ENCODE measurements at regions not wholly inside any gene's neighbourhood (a gene's known extent, or its start where the extent isn't known, plus 50 kb on each side); places are given as distances from the start of the nearest gene placed in this dataset.

- 43 to 44% methylated on average over 7 of the region's 7 CpGs for WGBS, 2 donors
- H3K4me3 ChIP-seq: no peak overlapping the region
- intact Hi-C loops (cut with DNase I): loop anchor here (10.0 kb wide), 1 partner anchor 68 kb away; no protein-coding TSS in a partner anchor
- ATAC-seq (no peak), DNase-seq (no peak)
- TF ChIP-seq POLR2A (IDR thresholded peaks at IDR 0.05) (no peak), CTCF (IDR thresholded peaks at IDR 0.05) (no peak)
- H3K4me1 ChIP-seq: no peaks in the 10 kb centered on the region
- H3K36me3 ChIP-seq (replicated peaks in 1 of 2; ENCODE audit: insufficient read depth in 1 of 2, low read depth in 2 of 2): no peaks in the 10 kb centered on the region
- H3K27ac ChIP-seq: no peak overlapping the region
- no peaks in the 10 kb centered on the region for H3K27me3 ChIP-seq
- no peaks in the 10 kb centered on the region for H3K9me3 ChIP-seq
Observed at GRCh38 chr10:62732841-62733653, 71.5 kb upstream of the ADO start.

GRCh38 chr10:62733654-62734293, 70.7 kb upstream of the ADO start:
- no peaks in the 10 kb centered on the region for H3K27me3 ChIP-seq
- intact Hi-C loops (cut with DNase I): loop anchor here (10.0 kb wide), 1 partner anchor 69 kb away; no protein-coding TSS in a partner anchor
- DNase-seq (no peak), ATAC-seq (no peak)
- no peaks in the 10 kb centered on the region for H3K9me3 ChIP-seq
- H3K4me3 ChIP-seq: no peak overlapping the region
- 69% methylated on average over 4 of the region's 4 CpGs for WGBS, 2 donors
- H3K27ac ChIP-seq: no peak overlapping the region
- no peaks in the 10 kb centered on the region for H3K4me1 ChIP-seq
- no peaks in the 10 kb centered on the region for H3K36me3 ChIP-seq (replicated peaks in 1 of 2; ENCODE audit: insufficient read depth in 1 of 2, low read depth in 2 of 2)
- no peak for TF ChIP-seq POLR2A (IDR thresholded peaks at IDR 0.05)
- no peak for TF ChIP-seq CTCF (IDR thresholded peaks at IDR 0.05)

GRCh38 chr10:62734781-62735463, 69.6 kb upstream of the ADO start:
- 67 to 69% methylated on average over 7 of the region's 7 CpGs for WGBS, 2 donors
- Histone ChIP-seq H3K4me1 (no peaks in the 10 kb centered on the region), H3K27me3 (no peaks in the 10 kb centered on the region), H3K9me3 (no peaks in the 10 kb centered on the region), H3K27ac (no peak overlapping the region), H3K36me3 (replicated peaks in 1 of 2; ENCODE audit: insufficient read depth in 1 of 2, low read depth in 2 of 2) (no peaks in the 10 kb centered on the region), H3K4me3 (no peak overlapping the region)
- intact Hi-C loops (cut with DNase I): loop anchor here (10.0 kb wide), 1 partner anchor 70 kb away; no protein-coding TSS in a partner anchor
- no peak for DNase-seq
- no peak for ATAC-seq
- no peak for TF ChIP-seq POLR2A (IDR thresholded peaks at IDR 0.05)
- no peak for TF ChIP-seq CTCF (IDR thresholded peaks at IDR 0.05)

GRCh38 chr10:62735464-62736167, 68.9 kb upstream of the ADO start:
- DNase-seq: no peak
- TF ChIP-seq CTCF (IDR thresholded peaks at IDR 0.05) (no peak), POLR2A (IDR thresholded peaks at IDR 0.05) (no peak)
- 40 to 46% methylated on average over 2 of the region's 2 CpGs for WGBS, 2 donors
- no peaks in the 10 kb centered on the region for H3K4me1 ChIP-seq
- no peak overlapping the region for H3K4me3 ChIP-seq
- no peaks in the 10 kb centered on the region for H3K27me3 ChIP-seq
- ATAC-seq: no peak
- no peak overlapping the region for H3K27ac ChIP-seq
- no peaks in the 10 kb centered on the region for H3K36me3 ChIP-seq (replicated peaks in 1 of 2; ENCODE audit: insufficient read depth in 1 of 2, low read depth in 2 of 2)
- H3K9me3 ChIP-seq: no peaks in the 10 kb centered on the region
- intact Hi-C loops (cut with DNase I): loop anchor here (10.0 kb wide), 1 partner anchor 71 kb away; no protein-coding TSS in a partner anchor

Measured in body of pancreas (tissue), 4 donors.